H9 (cell line): ENCODE measurements at regions not wholly inside any gene's neighbourhood (a gene's known extent, or its start where the extent isn't known, plus 50 kb on each side); places are given as distances from the start of the nearest gene placed in this dataset.

ENCODE experiments used
- DNase-seq: peaks from one replicate; pipeline ENCODE4 v3.0.0-alpha.2; 2017
- H2AFZ ChIP-seq: one replicate; pipeline ENCODE4 v1.6.1; 2013; ENCODE audit warnings: mild to moderate bottlenecking, low read length, control low read depth, moderate library complexity
- H2AK5ac ChIP-seq: 2 replicates; pipeline ENCODE4 v1.6.1; 2013; ENCODE audit warnings: low read length, control low read depth, mixed read lengths; ENCODE audit not compliant: insufficient read length
- H2BK120ac ChIP-seq: one replicate; pipeline ENCODE4 v1.6.1; 2013; ENCODE audit warnings: low read depth, mild to moderate bottlenecking, low read length, control low read depth, inconsistent platforms; ENCODE audit not compliant: poor library complexity, severe bottlenecking
- H2BK12ac ChIP-seq: 2 replicates; pipeline ENCODE4 v1.6.1; 2013; ENCODE audit warnings: low read length, control low read depth, mixed read lengths, low read depth; ENCODE audit not compliant: insufficient read length
- H2BK15ac ChIP-seq: 2 replicates; pipeline ENCODE4 v1.6.1; 2013; ENCODE audit warnings: low read depth, low read length, control low read depth
- H2BK20ac ChIP-seq: one replicate; pipeline ENCODE4 v1.6.1; 2013; ENCODE audit warnings: low read depth, mild to moderate bottlenecking, low read length, control low read depth, inconsistent platforms; ENCODE audit not compliant: poor library complexity, severe bottlenecking
- H2BK5ac ChIP-seq: 2 replicates; pipeline ENCODE4 v1.6.1; 2013; ENCODE audit warnings: low read length, control low read depth, mixed read lengths; ENCODE audit not compliant: insufficient read length
- H3K14ac ChIP-seq: 2 replicates; pipeline ENCODE4 v1.6.1; 2013; ENCODE audit warnings: low read length, control low read depth; ENCODE audit not compliant: insufficient read depth
- H3K18ac ChIP-seq: 2 replicates; pipeline ENCODE4 v1.6.1; 2013; ENCODE audit warnings: low read depth, mild to moderate bottlenecking, mixed read lengths, low read length, control low read depth; ENCODE audit not compliant: insufficient read length
- H3K23ac ChIP-seq: 2 replicates; pipeline ENCODE4 v1.6.1; 2013; ENCODE audit warnings: low read length, control low read depth, mixed read lengths, low read depth; ENCODE audit not compliant: insufficient read length
- H3K23me2 ChIP-seq: 2 replicates; pipeline ENCODE4 v1.6.1; 2013; ENCODE audit warnings: low read depth, mild to moderate bottlenecking, mixed read lengths, low read length, control low read depth; ENCODE audit not compliant: insufficient read length, poor library complexity, severe bottlenecking
- H3K27ac ChIP-seq: 2 replicates; pipeline ENCODE4 v1.5.1; 2013; ENCODE audit warnings: low read length, control low read depth, mixed read lengths, low read depth; ENCODE audit not compliant: insufficient read length
- H3K27me3 ChIP-seq: 2 replicates; pipeline ENCODE4 v1.6.1; 2013; ENCODE audit warnings: low read length, control low read depth, inconsistent platforms; ENCODE audit not compliant: insufficient read depth
- H3K4ac ChIP-seq: 2 replicates; pipeline ENCODE4 v1.6.1; 2013; ENCODE audit warnings: low read depth, mild to moderate bottlenecking, control low read depth, inconsistent platforms, low read length, moderate library complexity
- H3K4me1 ChIP-seq: 2 replicates; pipeline ENCODE4 v1.6.1; 2013; ENCODE audit warnings: low read length, control low read depth, inconsistent platforms; ENCODE audit not compliant: insufficient read depth
- H3K4me2 ChIP-seq: 2 replicates; pipeline ENCODE4 v1.6.1; 2013; ENCODE audit warnings: low read length, control low read depth, mixed read lengths; ENCODE audit not compliant: insufficient read length, insufficient read depth
- H3K56ac ChIP-seq: 2 replicates; pipeline ENCODE4 v1.6.1; 2013; ENCODE audit warnings: low read depth, mild to moderate bottlenecking, mixed read lengths, low read length, control low read depth; ENCODE audit not compliant: insufficient read length
- H3K79me1 ChIP-seq: 2 replicates; pipeline ENCODE4 v1.6.1; 2013; ENCODE audit warnings: low read depth, mild to moderate bottlenecking, moderate library complexity, low read length, control low read depth, inconsistent platforms; ENCODE audit not compliant: insufficient read depth, poor library complexity, severe bottlenecking
- H3K79me2 ChIP-seq: 2 replicates; pipeline ENCODE4 v1.6.1; 2013; ENCODE audit warnings: low read length, control low read depth, inconsistent platforms; ENCODE audit not compliant: insufficient read depth
- H3K9ac ChIP-seq: 2 replicates; pipeline ENCODE4 v1.6.1; 2013; ENCODE audit warnings: low read length, control low read depth, mixed read lengths; ENCODE audit not compliant: insufficient read length; ENCODE audit errors: extremely low read depth
- H3K9me3 ChIP-seq: one replicate; pipeline ENCODE4 v1.6.1; 2013; ENCODE audit warnings: low read depth, low read length, inconsistent platforms; ENCODE audit not compliant: control insufficient read depth
- H3T11ph ChIP-seq: one replicate; pipeline ENCODE4 v1.6.1; 2013; ENCODE audit warnings: mild to moderate bottlenecking, low read length, control low read depth, inconsistent platforms
- H4K20me1 ChIP-seq: one replicate; pipeline ENCODE4 v1.6.1; 2013; ENCODE audit not compliant: control insufficient read depth, insufficient read length, insufficient read depth
- H4K5ac ChIP-seq: 2 replicates; pipeline ENCODE4 v1.6.1; 2013; ENCODE audit warnings: low read depth, mild to moderate bottlenecking, mixed read lengths, low read length, control low read depth; ENCODE audit not compliant: insufficient read length
- H4K8ac ChIP-seq: replicated peaks from 2 replicates; pipeline ENCODE4 v1.6.1; 2013; ENCODE audit warnings: low read length, control low read depth, mixed read lengths, low read depth; ENCODE audit not compliant: insufficient read length
- H4K91ac ChIP-seq: 2 replicates; pipeline ENCODE4 v1.6.1; 2013; ENCODE audit warnings: low read depth, mild to moderate bottlenecking, moderate library complexity, mixed read lengths, low read length, control low read depth; ENCODE audit not compliant: insufficient read length
- H3K27ac Mint-ChIP-seq, 3 experiments: 2 replicates in 2 of 3; 3 replicates in 1 of 3; pipeline ENCODE4 v1.8.0; 2020 to 2021; ENCODE audit warnings: mixed read lengths in 3 of 3, mild to moderate bottlenecking in 1 of 3, moderate library complexity in 1 of 3
- H3K27me3 Mint-ChIP-seq: 2 replicates; pipeline ENCODE4 v1.8.0; 2021; ENCODE audit warnings: low read depth, mild to moderate bottlenecking, moderate library complexity, mixed read lengths
- H3K36me3 Mint-ChIP-seq, 3 experiments: 2 replicates in 2 of 3; 3 replicates in 1 of 3; pipeline ENCODE4 v1.8.0; 2020 to 2021; ENCODE audit warnings: low read depth in 3 of 3, mixed read lengths in 3 of 3; ENCODE audit not compliant: insufficient read depth in 1 of 3
- H3K4me1 Mint-ChIP-seq, 2 experiments: 2 replicates each; pipeline ENCODE4 v1.8.0; 2020; ENCODE audit warnings: mixed read lengths in 2 of 2
- H3K4me3 Mint-ChIP-seq, 2 experiments: 2 replicates in 1 of 2; 3 replicates in 1 of 2; pipeline ENCODE4 v1.8.0; 2020 to 2021; ENCODE audit warnings: mild to moderate bottlenecking in 2 of 2, mixed read lengths in 2 of 2, moderate library complexity in 1 of 2
- H3K9me3 Mint-ChIP-seq, 2 experiments: 2 replicates in 1 of 2; 3 replicates in 1 of 2; pipeline ENCODE4 v1.8.0; 2020; ENCODE audit warnings: mild to moderate bottlenecking in 2 of 2, mixed read lengths in 2 of 2, moderate library complexity in 1 of 2
- CTCF ChIP-seq: fragments of 200-600 bp; sonication (generic); conservative IDR thresholded peaks from 3 replicates; pipeline ENCODE4 v1.8.0; 2021; ENCODE audit warnings: antibody characterized with exemption, mild to moderate bottlenecking
- WGBS: extraction: QIAGEN DNeasy Blood & Tissue Kit; methylation state at CpG from one replicate; pipeline ENCODE4 v1.1.7; 2013; ENCODE audit warnings: missing lambda C conversion rate, low lambda C conversion rate, mixed read lengths; ENCODE audit not compliant: insufficient read length; ENCODE audit errors: extremely low coverage; 5-methylcytosine and 5-hydroxymethylcytosine counted together

- Histone ChIP-seq H2BK15ac (no peak overlapping the region), H4K8ac (no peak overlapping the region), H3K27ac (no peak overlapping the region), H4K20me1 (no peaks in the 10 kb centered on the region), H3K23ac (no peak overlapping the region), H3K14ac (no peak overlapping the region), H3K4ac (no peak overlapping the region), H3K4me1 (no peaks in the 10 kb centered on the region), H3K27me3 (no peaks in the 10 kb centered on the region), H3T11ph (no peak overlapping the region), H3K79me1 (no peaks in the 10 kb centered on the region), H2BK120ac (no peak overlapping the region), H3K9ac (no peak overlapping the region), H3K79me2 (no peaks in the 10 kb centered on the region), H4K91ac (no peak overlapping the region), H4K5ac (no peak overlapping the region), H2BK5ac (no peak overlapping the region), H2BK12ac (no peak overlapping the region), H2BK20ac (no peak overlapping the region), H3K56ac (no peak overlapping the region), H2AK5ac (no peak overlapping the region), H3K4me2 (no peak overlapping the region), H3K18ac (no peak overlapping the region), H2AFZ (no peak overlapping the region), H3K9me3 (no peaks in the 10 kb centered on the region), H3K23me2 (no peaks in the 10 kb centered on the region)
- no CpG with 5 or more reads among the region's 1 CpG for WGBS
- TF ChIP-seq CTCF: no peak
- Mint-ChIP-seq H3K4me3 (no peak overlapping the region), H3K27ac (no peak overlapping the region), H3K36me3 (peaks cover 0 to 2% (median 2%) of the 10 kb centered on the region in 3 experiments; a peak in 4 of 7 replicates), H3K4me1 (peaks cover 4% of the 10 kb centered on the region in 2 experiments; a peak in 3 of 4 replicates), H3K27me3 (no peaks in the 10 kb centered on the region), H3K9me3 (peaks cover 12 to 23% of the 10 kb centered on the region in 2 experiments; a peak in 3 of 5 replicates)
- no peak for DNase-seq
Observed at GRCh38 chr12:19704966-19705365, 265.7 kb downstream of the AEBP2 start.
